HG02884 (cell line): ENCODE measurements at regions not wholly inside any gene's neighbourhood (a gene's known extent, or its start where the extent isn't known, plus 50 kb on each side); places are given as distances from the start of the nearest gene placed in this dataset.

Source experiments
- ATAC-seq: cut with Tn5 transposase; IDR thresholded peaks from one replicate; pipeline ENCODE4 v1.9.1; 2021; ENCODE audit warnings: mild to moderate bottlenecking, moderate library complexity; ENCODE audit not compliant: unreplicated experiment

DNA sequence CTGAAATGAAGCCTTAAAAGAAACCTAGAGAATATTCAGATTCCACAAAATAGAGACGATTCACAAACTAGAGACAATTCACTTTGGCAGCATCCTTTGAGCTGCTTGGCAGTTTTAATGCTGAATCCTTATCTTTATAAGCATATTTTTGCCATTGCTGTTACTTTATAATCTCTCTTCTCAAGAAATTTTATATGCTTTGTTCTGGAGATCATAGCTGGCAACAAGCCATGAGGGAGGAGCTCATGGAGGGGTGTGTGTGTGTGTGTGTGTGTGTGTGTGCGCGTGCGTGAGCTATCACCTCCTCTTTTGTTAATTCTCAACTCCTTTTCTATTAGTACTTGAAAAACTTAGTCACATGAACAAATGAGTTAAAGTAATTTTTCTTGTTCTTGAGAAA is 495.0 kb upstream of the RGMA start:
- no peak for ATAC-seq

- no peak for ATAC-seq
Measured at GRCh38 chr15:93583552-93583951, 494.5 kb upstream of the RGMA start.

- ATAC-seq: no peak
Measured at GRCh38 chr15:93570527-93570926, 481.5 kb upstream of the RGMA start.

- ATAC-seq: no peak
Measured at GRCh38 chr15:93566762-93567161, 477.8 kb upstream of the RGMA start.

DNA sequence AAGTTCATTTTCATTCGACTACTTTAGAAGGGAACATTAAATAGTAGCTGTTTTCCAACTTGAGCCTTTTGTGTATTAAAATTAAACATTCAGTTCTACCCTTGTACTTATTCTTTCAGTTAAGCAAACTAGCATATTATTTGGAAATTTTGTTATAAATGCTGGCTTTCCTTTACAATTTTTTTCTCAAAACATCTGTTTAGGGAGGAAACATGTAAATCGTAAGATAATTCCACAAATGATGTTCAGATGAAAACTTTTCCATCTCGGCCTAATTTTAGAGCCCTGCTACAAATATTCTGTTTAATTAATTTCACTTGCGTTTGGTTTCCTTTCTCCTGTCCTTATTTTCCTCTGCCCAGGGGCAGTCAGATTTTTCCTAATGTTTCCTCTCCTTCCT is 476.2 kb upstream of the RGMA start:
- ATAC-seq: no peak

GRCh38 chr15:93563218-93563617 is 474.2 kb upstream of the RGMA start:
- ATAC-seq: no peak

DNA sequence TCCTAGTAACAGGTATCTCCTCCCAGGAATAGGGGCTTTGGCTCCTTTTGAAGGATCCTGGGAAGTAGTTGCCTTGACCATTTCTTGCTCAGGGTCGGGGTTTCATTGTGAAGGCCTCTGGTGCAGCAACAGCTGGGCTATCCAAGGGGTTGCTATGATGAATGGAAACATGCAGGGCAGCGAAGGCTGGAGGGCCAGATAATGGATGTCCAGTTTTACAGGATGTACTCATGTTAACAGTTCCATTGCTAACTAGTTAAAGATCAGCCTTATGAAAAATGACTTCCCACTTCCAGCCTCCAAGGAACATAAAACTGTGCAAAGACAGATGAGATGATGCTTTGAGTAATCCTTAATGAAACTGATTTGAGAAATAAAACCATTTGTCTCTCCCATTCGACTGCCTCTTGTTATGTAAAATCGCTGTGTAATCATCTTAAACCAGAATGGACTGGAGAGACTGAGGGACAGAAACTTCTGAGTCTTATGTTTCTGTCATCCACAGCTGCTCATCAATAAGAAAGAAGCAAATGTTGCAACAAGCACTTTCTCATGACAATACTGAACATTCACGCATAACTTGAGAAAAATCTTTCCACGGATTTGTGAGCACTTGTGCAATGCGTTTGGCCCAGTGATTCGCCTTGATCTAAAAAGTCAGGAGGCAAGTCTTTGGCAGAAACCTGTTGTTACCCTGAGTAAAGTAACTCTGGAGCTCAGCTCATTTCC is 473.5 kb upstream of the RGMA start:
- no peak for ATAC-seq

- no peak for ATAC-seq
Measured at GRCh38 chr15:93557696-93558095, 468.7 kb upstream of the RGMA start.

DNA sequence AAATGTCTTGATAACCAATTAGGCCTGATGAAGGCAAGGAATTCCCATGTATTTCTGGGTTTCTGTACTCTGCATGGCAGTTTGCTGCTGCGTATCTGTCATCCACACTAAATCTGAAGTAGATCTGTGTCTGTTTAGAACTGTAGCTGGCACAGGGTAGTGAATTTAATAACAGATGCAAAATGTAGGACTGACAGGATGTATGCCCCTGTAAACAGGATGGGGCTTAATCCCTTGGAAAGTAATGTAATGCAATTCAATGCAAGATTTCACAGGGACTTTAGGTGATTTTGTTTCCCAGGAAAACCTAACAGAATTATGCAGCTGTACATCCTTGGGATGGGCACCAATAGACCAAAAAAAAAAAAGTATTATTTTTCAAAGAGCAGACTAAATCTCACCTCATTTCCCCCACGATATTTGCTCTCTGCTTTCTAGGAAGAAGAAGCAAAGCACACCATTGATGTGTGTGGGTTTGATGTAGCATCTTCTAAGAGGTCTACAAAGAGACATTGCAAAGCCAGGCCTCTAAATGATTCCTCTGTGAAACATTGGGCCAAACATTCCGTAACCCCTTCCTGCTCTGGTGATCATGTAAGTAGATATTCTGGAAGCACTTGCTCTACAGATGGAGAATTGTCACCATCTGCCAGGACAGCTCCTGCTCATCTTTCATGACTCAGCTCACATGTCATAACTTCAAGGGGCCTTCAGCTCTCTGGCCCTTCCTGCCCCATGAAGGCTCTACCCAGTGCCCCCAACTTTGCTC is 464.3 kb upstream of the RGMA start:
- ATAC-seq: no peak

DNA sequence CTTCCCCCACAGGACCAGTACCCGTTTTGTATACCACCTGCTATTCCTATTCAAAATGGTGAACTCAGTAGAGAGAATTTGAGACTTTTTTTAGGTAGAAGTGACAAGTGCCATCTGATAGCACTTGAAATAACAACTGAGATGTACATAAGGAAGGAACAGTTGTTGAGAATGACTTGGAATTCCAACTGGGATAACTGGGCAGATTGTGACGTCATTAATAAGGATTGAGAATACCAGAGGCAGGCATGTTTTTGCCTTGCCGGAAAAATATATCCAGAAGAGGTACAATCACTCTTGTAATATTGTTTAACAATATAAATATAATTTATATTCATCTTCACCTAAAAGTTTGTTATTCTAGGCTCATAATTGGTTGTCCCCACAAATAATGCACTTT is 454.1 kb upstream of the RGMA start:
- ATAC-seq: no peak

DNA sequence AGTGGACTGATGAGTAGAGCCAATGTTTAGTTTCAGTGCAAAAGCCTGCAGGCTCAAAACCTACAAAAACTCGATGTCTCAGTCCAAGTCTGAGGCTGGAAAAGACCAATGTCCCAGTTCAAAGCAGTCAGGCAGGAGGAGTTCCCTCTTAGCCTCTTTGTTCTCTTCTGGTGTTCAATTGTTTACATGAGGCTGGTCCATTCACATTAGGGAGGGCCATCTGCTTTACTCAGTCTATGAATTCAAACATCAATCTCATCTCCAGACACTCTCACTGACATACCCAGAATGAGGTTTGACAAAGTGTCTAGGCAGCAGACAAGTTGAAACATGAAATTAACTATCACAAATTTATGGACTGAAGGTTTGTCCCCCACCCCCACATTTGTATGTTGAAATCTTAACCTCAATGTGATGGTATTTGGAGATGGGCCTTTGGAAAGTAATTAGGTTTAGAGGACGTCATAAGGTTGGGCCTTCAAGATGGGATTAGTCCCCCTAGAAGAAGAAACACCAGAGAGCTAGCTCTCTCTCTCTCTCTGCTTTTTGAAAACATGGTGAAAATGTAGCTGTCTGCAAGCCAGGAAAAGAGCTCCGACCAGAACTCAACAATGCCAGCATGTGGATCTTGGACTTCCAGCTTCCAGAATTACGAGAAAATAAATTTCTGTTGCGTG is 438.5 kb upstream of the RGMA start:
- ATAC-seq: no peak

- no peak for ATAC-seq
Measured at GRCh38 chr15:93524432-93524831, 435.4 kb upstream of the RGMA start.

DNA sequence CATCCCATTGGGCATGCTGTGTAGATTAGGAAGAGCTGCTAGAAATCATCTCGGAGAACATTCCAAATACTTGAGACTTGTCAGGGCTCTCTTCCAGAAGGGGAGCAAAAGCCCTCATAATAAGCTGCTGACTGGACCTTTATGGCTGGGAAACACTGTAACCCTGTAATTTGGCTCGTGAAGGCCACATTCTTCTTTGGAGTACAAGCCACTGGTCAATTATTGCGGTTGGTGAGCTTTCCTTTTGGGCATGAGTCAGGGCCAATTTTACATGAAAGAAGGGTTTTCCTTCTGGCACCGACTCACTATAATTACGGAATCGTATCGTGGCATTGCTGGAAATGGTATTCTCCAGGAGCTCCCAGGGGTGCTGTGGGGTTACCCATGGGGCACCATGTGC is 434.5 kb upstream of the RGMA start:
- ATAC-seq: no peak

DNA sequence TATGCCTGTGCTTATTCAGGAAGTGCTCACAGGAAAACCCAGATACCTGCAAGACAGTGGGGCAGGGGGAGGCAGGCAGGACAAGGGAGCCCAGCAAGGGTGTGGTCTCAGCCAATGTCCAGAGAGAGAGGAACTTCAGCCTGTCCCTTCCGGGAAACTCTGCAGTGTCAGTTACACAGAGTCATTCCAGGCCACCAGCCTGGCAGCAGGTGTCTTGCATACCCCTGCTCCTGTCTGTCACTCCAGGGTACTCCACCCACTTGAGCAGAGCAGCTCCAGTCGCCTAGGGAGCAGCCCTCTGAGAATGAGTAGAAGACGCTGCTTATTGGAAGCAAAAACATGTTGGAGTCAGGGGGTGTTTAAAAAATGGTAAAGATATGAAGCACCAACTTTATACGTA is 431.2 kb upstream of the RGMA start:
- no peak for ATAC-seq

GRCh38 chr15:93519599-93519998 is 430.6 kb upstream of the RGMA start:
- ATAC-seq: no peak

- no peak for ATAC-seq
Measured at GRCh38 chr15:93517176-93517575, 428.2 kb upstream of the RGMA start.

DNA sequence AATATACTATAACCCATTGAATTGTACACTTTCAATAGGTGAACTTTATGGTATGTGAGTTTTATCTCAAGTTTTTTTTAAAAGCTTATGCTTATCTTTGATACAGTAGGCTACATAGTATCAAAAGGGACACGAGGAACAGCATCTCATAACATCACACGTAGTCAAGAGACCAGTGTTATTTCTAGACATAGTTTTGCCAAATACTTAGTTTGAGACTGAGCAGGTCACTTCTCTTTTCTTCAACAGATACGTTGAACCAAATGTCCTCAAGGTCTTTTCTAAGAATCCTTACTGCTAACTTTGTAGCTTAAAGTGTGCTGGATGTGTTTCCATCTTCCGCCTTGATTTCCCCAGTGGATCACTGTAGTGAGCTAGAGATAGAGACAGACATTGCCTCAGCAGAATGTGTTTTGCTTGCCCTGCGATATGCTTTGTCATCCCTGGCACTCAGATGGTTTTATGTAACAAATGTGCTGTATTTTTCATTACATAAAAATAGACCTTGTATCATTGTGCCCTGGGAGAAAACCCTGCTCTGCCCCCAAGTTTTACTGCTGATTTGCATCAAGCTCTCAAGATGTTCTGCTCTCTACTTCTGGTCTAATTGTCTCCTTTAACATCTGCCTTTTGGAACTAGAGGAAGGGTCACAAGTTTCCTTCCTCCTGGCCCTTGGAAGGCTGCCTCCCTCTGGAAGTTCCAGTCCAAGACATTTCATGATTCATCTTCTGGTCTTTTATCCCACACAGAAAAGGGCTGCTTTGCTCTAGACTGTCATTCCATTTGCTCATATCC is 426.4 kb upstream of the RGMA start:
- ATAC-seq: no peak

GRCh38 chr15:93506646-93507045 is 417.6 kb upstream of the RGMA start:
- no peak for ATAC-seq

GRCh38 chr15:93505506-93505905 is 416.5 kb upstream of the RGMA start:
- no peak for ATAC-seq

- no peak for ATAC-seq
Measured at GRCh38 chr15:93501946-93502345, 412.9 kb upstream of the RGMA start.

DNA sequence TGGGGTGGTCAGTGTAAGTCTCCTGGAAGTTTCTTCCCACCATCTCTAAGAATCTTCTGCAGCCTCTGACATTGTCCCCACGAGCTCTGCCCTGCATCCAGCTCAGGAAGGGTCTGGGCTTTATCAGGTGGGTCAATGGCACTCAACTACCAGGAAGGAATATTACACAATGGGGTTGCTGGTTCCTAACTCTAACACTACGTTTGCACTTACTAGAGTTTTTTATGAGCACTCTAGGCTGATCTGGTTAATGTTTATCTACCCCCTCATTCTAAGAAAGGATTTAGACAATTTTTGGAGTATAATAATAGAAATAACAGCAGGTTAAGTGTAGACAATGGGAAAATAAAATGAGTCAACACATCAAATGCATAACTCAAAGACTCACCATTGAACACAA is 411.1 kb upstream of the RGMA start:
- ATAC-seq: no peak
